ENCODE measurements at regions not wholly inside any gene's neighbourhood (a gene's known extent, or its start where the extent isn't known, plus 50 kb on each side); places are given as distances from the start of the nearest gene placed in this dataset.

- Mint-ChIP-seq H3K4me3 (no peak overlapping the region), H3K27ac (ENCODE audit: unreplicated experiment) (no peak overlapping the region), H3K36me3 (ENCODE audit: low read depth) (no peaks in the 10 kb centered on the region), H3K9me3 (peaks cover 7% of the 10 kb centered on the region), H3K4me1 (no peaks in the 10 kb centered on the region), H3K27me3 (ENCODE audit: low read depth) (no peaks in the 10 kb centered on the region)
- DNase-seq (ENCODE audit: low read depth, low spot score): no peak
- TF ChIP-seq CTCF (conservative IDR thresholded peaks at IDR 0.05): no peak
Observed at GRCh38 chr3:30418443-30418842, 188.0 kb upstream of the TGFBR2 start.

GRCh38 chr3:30421266-30421665 lies 185.1 kb upstream of the TGFBR2 start:
- H3K36me3 Mint-ChIP-seq (ENCODE audit: low read depth): no peaks in the 10 kb centered on the region
- DNase-seq (ENCODE audit: low read depth, low spot score): no peak
- H3K4me3 Mint-ChIP-seq: no peak overlapping the region
- TF ChIP-seq CTCF (conservative IDR thresholded peaks at IDR 0.05): no peak
- no peaks in the 10 kb centered on the region for H3K27me3 Mint-ChIP-seq (ENCODE audit: low read depth)
- H3K9me3 Mint-ChIP-seq: peaks cover 10% of the 10 kb centered on the region
- H3K4me1 Mint-ChIP-seq: no peaks in the 10 kb centered on the region
- no peak overlapping the region for H3K27ac Mint-ChIP-seq (ENCODE audit: unreplicated experiment)

GRCh38 chr3:30426293-30426993 lies 180.0 kb upstream of the TGFBR2 start:
- H3K4me1 Mint-ChIP-seq: no peaks in the 10 kb centered on the region
- no peaks in the 10 kb centered on the region for H3K36me3 Mint-ChIP-seq (ENCODE audit: low read depth)
- no peak for DNase-seq (ENCODE audit: low read depth, low spot score)
- H3K27ac Mint-ChIP-seq (ENCODE audit: unreplicated experiment): no peak overlapping the region
- no peaks in the 10 kb centered on the region for H3K27me3 Mint-ChIP-seq (ENCODE audit: low read depth)
- no peak for TF ChIP-seq CTCF (conservative IDR thresholded peaks at IDR 0.05)
- peaks cover 11% of the 10 kb centered on the region for H3K9me3 Mint-ChIP-seq
- H3K4me3 Mint-ChIP-seq: no peak overlapping the region

GRCh38 chr3:30428251-30428650 lies 178.2 kb upstream of the TGFBR2 start:
- Mint-ChIP-seq H3K4me1 (no peaks in the 10 kb centered on the region), H3K27me3 (ENCODE audit: low read depth) (no peaks in the 10 kb centered on the region), H3K36me3 (ENCODE audit: low read depth) (no peaks in the 10 kb centered on the region), H3K9me3 (peaks cover 8% of the 10 kb centered on the region), H3K4me3 (no peak overlapping the region), H3K27ac (ENCODE audit: unreplicated experiment) (no peak overlapping the region)
- DNase-seq (ENCODE audit: low read depth, low spot score): no peak
- TF ChIP-seq CTCF (conservative IDR thresholded peaks at IDR 0.05): no peak

- Mint-ChIP-seq H3K4me1 (peaks cover 16% of the 10 kb centered on the region), H3K27me3 (ENCODE audit: low read depth) (no peaks in the 10 kb centered on the region), H3K9me3 (no peaks in the 10 kb centered on the region), H3K36me3 (ENCODE audit: low read depth) (no peaks in the 10 kb centered on the region), H3K27ac (ENCODE audit: unreplicated experiment) (no peak overlapping the region), H3K4me3 (no peak overlapping the region)
- TF ChIP-seq CTCF (conservative IDR thresholded peaks at IDR 0.05): no peak
- no peak for DNase-seq (ENCODE audit: low read depth, low spot score)
Observed at GRCh38 chr3:30435861-30436331, 170.5 kb upstream of the TGFBR2 start.
